ENCODE measurements at regions not wholly inside any gene's neighbourhood (a gene's known extent, or its start where the extent isn't known, plus 50 kb on each side); places are given as distances from the start of the nearest gene placed in this dataset.

- no peak overlapping the region for H3K4me3 ChIP-seq (ENCODE audit: low read depth, low read length)
- peak; percentile 34 for TF ChIP-seq CTCF (IDR thresholded peaks at IDR 0.05; ENCODE audit: borderline replicate concordance, insufficient read depth, low read depth, low read length)
Measured at GRCh38 chr14:104331871-104332605, 193.7 kb downstream of the KIF26A start.

- no peak overlapping the region for H3K4me3 ChIP-seq (ENCODE audit: low read depth, low read length)
- TF ChIP-seq CTCF (IDR thresholded peaks at IDR 0.05; ENCODE audit: borderline replicate concordance, insufficient read depth, low read depth, low read length), result no peak
Measured at GRCh38 chr14:104332634-104333270, 194.4 kb downstream of the KIF26A start.

GRCh38 chr14:104333646-104334423, 195.4 kb downstream of the KIF26A start:
- no peak for TF ChIP-seq CTCF (IDR thresholded peaks at IDR 0.05; ENCODE audit: borderline replicate concordance, insufficient read depth, low read depth, low read length)
- H3K4me3 ChIP-seq (ENCODE audit: low read depth, low read length), result no peak overlapping the region

- no peak overlapping the region for H3K4me3 ChIP-seq (ENCODE audit: low read depth, low read length)
- TF ChIP-seq CTCF (IDR thresholded peaks at IDR 0.05; ENCODE audit: borderline replicate concordance, insufficient read depth, low read depth, low read length), result no peak
Measured at GRCh38 chr14:104334424-104335161, 196.2 kb downstream of the KIF26A start.

GRCh38 chr14:104335176-104335575, 196.8 kb downstream of the KIF26A start:
- TF ChIP-seq CTCF (IDR thresholded peaks at IDR 0.05; ENCODE audit: borderline replicate concordance, insufficient read depth, low read depth, low read length), result no peak
- no peak overlapping the region for H3K4me3 ChIP-seq (ENCODE audit: low read depth, low read length)

GRCh38 chr14:104335611-104336010, 197.2 kb downstream of the KIF26A start:
- no peak for TF ChIP-seq CTCF (IDR thresholded peaks at IDR 0.05; ENCODE audit: borderline replicate concordance, insufficient read depth, low read depth, low read length)
- H3K4me3 ChIP-seq (ENCODE audit: low read depth, low read length), result no peak overlapping the region

Data from GM12875 (cell line).